HepG2 (cell line): ENCODE measurements at regions not wholly inside any gene's neighbourhood (a gene's known extent, or its start where the extent isn't known, plus 50 kb on each side); places are given as distances from the start of the nearest gene placed in this dataset.

Experiments
- ARID5B ChIP-seq: IDR thresholded peaks from 2 replicates; pipeline ENCODE4 v1.4.0; 2020; ENCODE audit warnings: mild to moderate bottlenecking, missing genetic modification reagents
- DMAP1 ChIP-seq: IDR thresholded peaks from 2 replicates; pipeline ENCODE4 v1.6.1; 2016
- FOXA1 ChIP-seq, 2 experiments: fragments of 450-650 bp in 1 of 2; sonication (generic) in 1 of 2; formaldehyde crosslinking in 1 of 2; IDR thresholded peaks; 2 replicates each; pipeline versions ENCODE4 v1.4.0 to v1.6.1; 2016 to 2020; ENCODE audit warnings: missing genetic modification reagents in 1 of 2
- HIVEP1 ChIP-seq: sonication (generic); formaldehyde crosslinking; IDR thresholded peaks from 2 replicates; pipeline ENCODE4 v1.4.0; 2020; ENCODE audit warnings: mild to moderate bottlenecking, missing genetic modification reagents
- HNF1B ChIP-seq: sonication (generic); formaldehyde crosslinking; IDR thresholded peaks from 2 replicates; pipeline ENCODE4 v1.5.1; 2020; ENCODE audit warnings: mild to moderate bottlenecking, moderate library complexity, missing genetic modification reagents
- IRF1 ChIP-seq: sonication (generic); formaldehyde crosslinking; IDR thresholded peaks from 2 replicates; pipeline ENCODE4 v1.4.0; 2020; ENCODE audit warnings: low read depth, mild to moderate bottlenecking, missing genetic modification reagents
- LRRFIP1 ChIP-seq: sonication (generic); formaldehyde crosslinking; conservative IDR thresholded peaks from 2 replicates; pipeline ENCODE4 v1.4.0; 2020; ENCODE audit warnings: missing genetic modification reagents
- MED1 ChIP-seq: sonication (generic); formaldehyde crosslinking; IDR thresholded peaks from 2 replicates; pipeline ENCODE4 v1.4.0; 2020; ENCODE audit warnings: missing genetic modification reagents
- MZF1 ChIP-seq: sonication (generic); formaldehyde crosslinking; IDR thresholded peaks from 2 replicates; pipeline ENCODE4 v1.8.1; 2023; ENCODE audit warnings: mild to moderate bottlenecking, missing genetic modification reagents, borderline replicate concordance
- NR0B2 ChIP-seq: sonication (generic); formaldehyde crosslinking; IDR thresholded peaks from 2 replicates; pipeline ENCODE4 v1.4.0; 2020; ENCODE audit warnings: mild to moderate bottlenecking, missing genetic modification reagents
- NR2F2 ChIP-seq: IDR thresholded peaks from 2 replicates; pipeline ENCODE4 v1.6.1; 2012; ENCODE audit warnings: low read depth, inconsistent platforms, borderline replicate concordance
- PRDM4 ChIP-seq: sonication (generic); formaldehyde crosslinking; IDR thresholded peaks from 2 replicates; pipeline ENCODE4 v1.9.0; 2021; ENCODE audit warnings: missing genetic modification reagents, borderline replicate concordance
- SIX4 ChIP-seq: sonication (generic); formaldehyde crosslinking; IDR thresholded peaks from 2 replicates; pipeline ENCODE4 v1.4.0; 2020; ENCODE audit warnings: missing genetic modification reagents
- TCF7L2 ChIP-seq: IDR thresholded peaks from 2 replicates; pipeline ENCODE4 v1.6.1; 2011; ENCODE audit warnings: mild to moderate bottlenecking, low read depth, low read length, moderate library complexity
- TOPORS ChIP-seq: sonication (generic); formaldehyde crosslinking; IDR thresholded peaks from 2 replicates; pipeline ENCODE4 v1.8.0; 2023; ENCODE audit warnings: mild to moderate bottlenecking, missing genetic modification reagents
- ZKSCAN1 ChIP-seq: fragments of 150-350 bp; IDR thresholded peaks from 2 replicates; pipeline ENCODE4 v1.6.1; 2014; ENCODE audit warnings: low read length
- ZNF17 ChIP-seq: sonication (generic); formaldehyde crosslinking; IDR thresholded peaks from 2 replicates; pipeline ENCODE4 v1.5.0; 2020; ENCODE audit warnings: mild to moderate bottlenecking, missing genetic modification reagents
- ZNF782 ChIP-seq: sonication (generic); formaldehyde crosslinking; IDR thresholded peaks from 2 replicates; pipeline ENCODE4 v1.4.0; 2020; ENCODE audit warnings: missing genetic modification reagents, mild to moderate bottlenecking, borderline replicate concordance
- ZSCAN29 ChIP-seq: sonication (generic); formaldehyde crosslinking; conservative IDR thresholded peaks from 2 replicates; pipeline ENCODE4 v1.4.0; 2020; ENCODE audit warnings: mild to moderate bottlenecking, missing genetic modification reagents

GRCh38 chr15:53447053-53447574, 312.3 kb downstream of the WDR72 start (continued):
- 0 out of 2 replicates have a peak, but pooled peaks have one; percentile 23 for TF ChIP-seq ARID5B (CRISPR knock-in tag)
- no peak for TF ChIP-seq ZNF17 (CRISPR knock-in tag)
- TF ChIP-seq DMAP1 (CRISPR knock-in tag) = no peak
- no peak for TF ChIP-seq MZF1 (CRISPR knock-in tag)
- TF ChIP-seq MED1 = peak; percentile 67
- TF ChIP-seq IRF1 = no peak
- no peak for TF ChIP-seq LRRFIP1 (CRISPR knock-in tag)
- TF ChIP-seq ZNF782 (CRISPR knock-in tag) = no peak
- no peak for TF ChIP-seq ZKSCAN1
- TF ChIP-seq HIVEP1 = no peak
- TF ChIP-seq ZSCAN29 (CRISPR knock-in tag) = no peak
- TF ChIP-seq FOXA1 (IDR thresholded peaks at IDR 0.05) = no peak
- peak; percentile 24; the same call in 1 of the 2 replicates for TF ChIP-seq FOXA1 (CRISPR knock-in tag; IDR thresholded peaks at IDR 0.05)
- no peak for TF ChIP-seq PRDM4 (CRISPR knock-in tag)
- TF ChIP-seq TOPORS = no peak
- TF ChIP-seq TCF7L2 = no peak
- TF ChIP-seq SIX4 (CRISPR knock-in tag) = no peak
- no peak for TF ChIP-seq NR0B2 (CRISPR knock-in tag)
- TF ChIP-seq NR2F2 = peak; percentile 53; the same call in 1 of the 2 replicates
- TF ChIP-seq HNF1B (CRISPR knock-in tag) = no peak
